GM19193 (cell line): ENCODE measurements at regions not wholly inside any gene's neighbourhood (a gene's known extent, or its start where the extent isn't known, plus 50 kb on each side); places are given as distances from the start of the nearest gene placed in this dataset.

ENCODE experiments used
- POLR2A ChIP-seq: IDR thresholded peaks from 4 replicates; pipeline ENCODE4 v1.6.1; 2011; ENCODE audit not compliant: insufficient read depth, insufficient read length; ENCODE audit errors: extremely low read depth

- TF ChIP-seq POLR2A: no peak
Observed at GRCh38 chr2:242027676-242028450, 158.3 kb downstream of the RTP5 start.

GRCh38 chr2:242029422-242030225 is 160.1 kb downstream of the RTP5 start:
- no peak for TF ChIP-seq POLR2A

DNA sequence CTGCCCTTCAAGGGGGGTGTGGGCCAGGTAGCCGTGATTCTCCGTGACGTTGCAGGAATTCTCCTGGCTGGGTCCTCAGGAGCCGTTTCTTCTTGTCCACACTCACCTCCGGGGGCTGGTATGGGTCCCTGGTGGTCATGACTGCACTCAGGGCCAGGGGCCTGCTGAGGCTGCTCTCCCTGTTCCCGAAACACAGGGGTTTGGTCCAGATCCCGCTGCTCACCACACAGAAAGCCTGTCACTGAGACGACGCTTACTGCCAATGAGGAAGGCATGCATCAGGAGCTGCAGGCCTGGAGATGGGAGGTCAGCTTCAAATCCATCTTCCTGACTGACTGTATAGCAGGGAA is 160.7 kb downstream of the RTP5 start:
- no peak for TF ChIP-seq POLR2A

GRCh38 chr2:242030858-242031257 is 161.3 kb downstream of the RTP5 start:
- no peak for TF ChIP-seq POLR2A

DNA sequence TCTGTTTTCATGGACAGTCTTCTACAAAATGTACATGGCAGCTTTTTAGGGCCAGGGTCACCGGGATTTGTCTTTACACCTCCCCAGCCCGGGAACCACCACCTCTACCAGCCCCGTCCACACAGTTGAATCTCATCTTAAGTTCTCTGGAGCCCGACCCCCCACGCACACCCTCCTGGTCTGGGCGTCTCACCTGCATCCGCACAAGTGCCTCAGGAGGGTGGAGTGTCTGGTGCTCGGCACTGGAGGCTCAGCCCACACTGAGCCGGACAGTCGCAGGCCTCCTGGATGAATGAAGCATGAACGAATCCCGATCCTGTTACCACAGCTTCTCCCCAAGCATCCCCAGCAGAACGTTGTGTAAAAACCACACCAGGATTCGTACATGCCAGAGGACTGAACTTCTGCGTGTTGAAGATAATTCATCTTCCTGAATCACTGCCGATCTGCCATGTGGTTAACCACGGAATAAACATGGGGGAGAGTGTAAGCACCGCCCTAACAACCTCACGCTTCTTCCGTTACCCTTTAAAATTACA is 162.0 kb downstream of the RTP5 start:
- no peak for TF ChIP-seq POLR2A

GRCh38 chr2:242032780-242033656 is 163.5 kb downstream of the RTP5 start:
- TF ChIP-seq POLR2A: no peak

GRCh38 chr2:242034138-242034537 is 164.6 kb downstream of the RTP5 start:
- no peak for TF ChIP-seq POLR2A

DNA sequence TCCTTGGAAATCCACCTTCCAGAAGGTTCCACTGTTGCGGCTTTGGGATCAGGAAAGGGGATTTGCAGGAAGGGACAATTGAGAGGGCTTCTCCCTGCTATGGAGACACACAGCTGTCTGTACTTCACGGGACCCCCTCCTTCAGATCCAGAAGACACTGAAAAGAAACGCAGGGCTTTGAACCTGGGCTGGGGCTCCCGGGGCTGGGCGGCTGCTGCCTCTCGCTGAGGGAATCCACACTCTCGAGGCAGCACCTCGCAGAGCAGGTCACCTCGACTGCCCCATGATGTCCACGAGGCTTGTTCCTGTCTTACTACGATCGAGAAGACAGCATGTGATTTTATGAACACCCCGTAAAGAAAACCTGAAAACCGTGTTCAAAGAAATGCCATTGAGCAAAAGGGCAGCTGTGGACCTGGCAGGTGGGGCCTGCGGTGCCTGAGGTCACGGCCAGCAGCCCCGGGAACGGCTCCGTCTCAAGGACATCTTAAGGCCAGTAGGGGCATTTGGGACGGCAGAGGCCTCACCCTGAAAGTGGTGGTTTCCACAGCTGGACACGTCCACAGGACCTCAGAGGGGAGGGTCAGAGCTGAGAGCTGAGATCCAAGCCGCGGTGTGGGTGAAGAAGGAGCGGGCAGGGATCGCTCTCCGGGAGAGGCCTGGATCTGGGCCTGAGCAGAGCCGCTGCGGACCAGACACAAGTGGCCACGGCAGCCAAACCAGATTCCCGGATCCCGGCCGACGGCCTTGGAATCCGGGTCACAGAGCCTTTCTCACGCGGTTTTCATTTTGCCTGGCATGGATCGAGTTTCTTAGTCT is 165.7 kb downstream of the RTP5 start:
- no peak for TF ChIP-seq POLR2A

DNA sequence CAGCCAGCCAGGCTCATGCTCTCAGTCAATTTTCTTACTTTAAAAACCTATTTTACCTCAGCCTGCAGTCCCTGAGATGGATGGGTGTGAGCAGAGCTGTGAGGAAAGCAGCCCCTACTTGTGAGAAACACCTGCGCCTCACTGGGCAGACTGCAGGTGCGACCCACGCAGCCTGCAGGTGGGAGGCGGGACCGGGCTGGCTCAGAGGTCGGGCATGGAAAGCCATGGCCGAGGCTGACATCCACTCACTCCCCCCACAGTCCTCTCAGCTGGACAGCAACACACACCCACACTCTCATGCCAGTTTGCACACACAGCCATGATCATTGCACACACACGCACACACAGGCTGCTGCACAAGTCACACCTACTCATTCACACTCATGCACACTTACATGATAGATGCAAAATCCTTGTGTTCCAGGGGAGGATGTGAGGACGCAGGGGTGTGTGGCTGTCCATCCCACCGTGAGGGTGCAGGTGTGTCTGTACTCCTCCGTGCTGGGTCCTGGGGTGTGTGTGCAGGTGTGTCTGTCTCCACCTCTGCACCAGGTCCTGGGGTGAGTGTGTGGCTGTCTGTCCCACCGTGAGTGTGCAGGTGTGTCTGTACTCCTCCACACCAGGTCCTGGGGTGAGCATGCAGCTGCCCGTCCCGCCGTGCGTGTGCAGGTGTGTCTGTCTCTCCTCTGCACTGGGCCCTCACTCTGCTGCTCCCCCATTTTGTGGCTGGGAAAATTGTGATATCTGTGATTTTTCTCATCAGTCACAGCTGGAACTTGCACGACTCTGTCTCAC is 166.5 kb downstream of the RTP5 start:
- no peak for TF ChIP-seq POLR2A

GRCh38 chr2:242036653-242036950 is 167.1 kb downstream of the RTP5 start:
- TF ChIP-seq POLR2A: no peak

DNA sequence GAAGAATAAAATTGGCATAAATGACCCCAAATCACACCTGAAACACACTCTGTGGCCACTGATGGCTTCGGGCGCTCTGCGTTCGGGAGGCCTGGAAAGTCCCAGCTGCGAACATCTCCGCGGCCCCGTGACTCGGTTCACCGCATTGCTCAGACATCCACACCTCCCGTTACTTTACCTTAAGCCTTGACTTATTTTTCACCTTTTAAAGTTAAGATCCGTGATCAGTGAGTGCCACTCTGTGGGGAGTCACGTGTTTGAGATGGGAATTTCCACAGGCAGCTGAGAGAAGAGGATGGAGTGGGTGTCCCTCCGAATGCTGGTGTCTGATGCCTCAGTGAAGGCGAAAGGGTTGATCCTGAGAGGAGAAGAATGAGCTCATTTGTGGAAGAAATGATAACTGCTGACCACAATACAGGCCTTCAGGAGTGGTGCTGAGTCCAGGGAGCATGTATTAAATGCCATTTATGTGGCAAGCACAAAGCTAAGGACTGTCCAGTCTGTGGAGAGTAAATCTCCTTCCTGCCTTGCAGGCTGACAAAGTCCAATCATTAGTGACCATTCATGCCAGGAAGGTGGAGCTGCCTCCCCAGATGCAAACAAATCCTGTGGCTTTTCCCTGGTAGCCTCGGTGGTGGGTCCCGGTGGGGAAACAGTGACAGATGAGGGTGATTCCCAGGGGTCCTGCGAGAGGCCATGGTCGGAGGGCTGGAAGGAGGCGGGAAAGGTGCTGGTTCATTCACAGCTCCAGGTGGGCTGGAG is 168.8 kb downstream of the RTP5 start:
- no peak for TF ChIP-seq POLR2A

DNA sequence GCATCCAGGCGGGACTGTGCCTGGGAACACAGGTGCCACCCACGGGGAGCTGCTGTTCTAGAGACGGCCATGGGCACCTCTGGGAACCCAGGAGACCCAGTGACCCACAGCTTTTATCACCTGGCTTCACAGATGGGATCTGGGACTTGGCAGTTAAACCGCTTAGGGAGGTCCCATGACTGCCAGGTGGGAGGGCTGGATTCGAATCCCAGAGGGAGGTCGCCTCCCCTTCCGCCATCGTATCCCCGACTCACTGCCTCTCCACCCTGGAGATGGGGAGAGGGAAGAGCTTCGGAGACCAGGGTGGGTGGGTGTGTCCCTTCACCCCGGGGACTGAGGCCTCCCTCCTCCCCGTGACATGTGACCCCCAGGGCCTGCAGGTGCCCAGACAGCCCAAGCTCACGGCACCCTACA is 169.4 kb downstream of the RTP5 start:
- TF ChIP-seq POLR2A: no peak

GRCh38 chr2:242040303-242040655 is 170.8 kb downstream of the RTP5 start:
- no peak for TF ChIP-seq POLR2A

- no peak for TF ChIP-seq POLR2A
Observed at GRCh38 chr2:242040681-242041080, 171.2 kb downstream of the RTP5 start.

GRCh38 chr2:242041816-242042215 is 172.3 kb downstream of the RTP5 start:
- no peak for TF ChIP-seq POLR2A
